IMR-90 (cell line): ENCODE measurements at regions not wholly inside any gene's neighbourhood (a gene's known extent, or its start where the extent isn't known, plus 50 kb on each side); places are given as distances from the start of the nearest gene placed in this dataset.

Experiments
- ATAC-seq: fragments of 200-7000 bp; cut with Tn5 transposase; 2 replicates; pipeline ENCODE4 v1.9.1; 2020; ENCODE audit warnings: low read depth, mild to moderate bottlenecking, moderate library complexity
- BruUV-seq: library from RNA; stranded (reverse); fragments of 400-500 nt; replicated peaks from 2 replicates; lab custom pipeline; 2021; lab: Mats Ljungman, UMichigan
- CTCF ChIA-PET: fragments of 300-600 bp; formaldehyde crosslinking; extraction: SDS; loops from one replicate; lab custom pipeline; 2021; ENCODE audit warnings: antibody characterized with exemption; lab: Yijun Ruan, JAX
- POLR2A ChIA-PET: fragments of 300-600 bp; sonication (Branson Sonifier 250); formaldehyde crosslinking; loops from one replicate; lab custom pipeline; 2022; ENCODE audit warnings: antibody characterized with exemption; ENCODE audit not compliant: unreplicated experiment; lab: Charles Lee
- DNase-seq: peaks from one replicate; pipeline ENCODE4 v3.0.0; 2013
- H2AFZ ChIP-seq: replicated peaks from 2 replicates; pipeline ENCODE3; 2013; ENCODE audit warnings: low read length, mild to moderate bottlenecking; ENCODE audit not compliant: poor library complexity
- H2AK5ac ChIP-seq: 2 replicates; pipeline ENCODE4 v1.6.1; 2013; ENCODE audit warnings: low read depth, low read length, inconsistent platforms
- H2AK9ac ChIP-seq: replicated peaks from 2 replicates; pipeline ENCODE3; 2013; ENCODE audit warnings: mild to moderate bottlenecking, low read depth, low read length, moderate library complexity; ENCODE audit not compliant: poor library complexity
- H2BK120ac ChIP-seq: 2 replicates; pipeline ENCODE4 v1.6.1; 2013; ENCODE audit warnings: low read depth, low read length, inconsistent platforms
- H2BK15ac ChIP-seq: 3 replicates; pipeline ENCODE4 v1.6.1; 2013; ENCODE audit warnings: low read depth, low read length, inconsistent platforms
- H2BK20ac ChIP-seq: 2 replicates; pipeline ENCODE4 v1.6.1; 2013; ENCODE audit warnings: low read depth, mild to moderate bottlenecking, inconsistent platforms, low read length, moderate library complexity
- H2BK5ac ChIP-seq: 2 replicates; pipeline ENCODE4 v1.6.1; 2013; ENCODE audit warnings: mild to moderate bottlenecking, low read depth, low read length, inconsistent platforms; ENCODE audit not compliant: poor library complexity, severe bottlenecking
- H3K14ac ChIP-seq: replicated peaks from 2 replicates; pipeline ENCODE4 v1.6.1; 2013; ENCODE audit warnings: low read depth, low read length, inconsistent platforms
- H3K18ac ChIP-seq: 2 replicates; pipeline ENCODE4 v1.6.1; 2013; ENCODE audit warnings: low read depth, low read length, control low read depth
- H3K23ac ChIP-seq: 2 replicates; pipeline ENCODE4 v1.6.1; 2013; ENCODE audit warnings: low read depth, low read length, inconsistent platforms
- H3K27ac ChIP-seq: 2 replicates; pipeline ENCODE4 v1.5.1; 2013; ENCODE audit warnings: mild to moderate bottlenecking, control low read depth, low read length; ENCODE audit not compliant: insufficient read depth
- H3K27me3 ChIP-seq: 2 replicates; pipeline ENCODE4 v1.6.1; 2013; ENCODE audit warnings: low read length; ENCODE audit not compliant: control insufficient read depth, insufficient read depth
- H3K36me3 ChIP-seq: 2 replicates; pipeline ENCODE4 v1.6.1; 2013; ENCODE audit warnings: low read length, mixed read lengths; ENCODE audit not compliant: control insufficient read depth, insufficient read depth
- H3K4ac ChIP-seq: 2 replicates; pipeline ENCODE4 v1.6.1; 2013; ENCODE audit warnings: low read depth, low read length, inconsistent platforms
- H3K4me1 ChIP-seq: 2 replicates; pipeline ENCODE4 v1.6.1; 2013; ENCODE audit warnings: low read length, mixed read lengths; ENCODE audit not compliant: control insufficient read depth, insufficient read depth
- H3K4me2 ChIP-seq: 2 replicates; pipeline ENCODE4 v1.6.1; 2013; ENCODE audit warnings: low read depth, mild to moderate bottlenecking, control low read depth, low read length, moderate library complexity
- H3K4me3 ChIP-seq: 2 replicates; pipeline ENCODE4 v1.5.1; 2013; ENCODE audit warnings: low read depth, mild to moderate bottlenecking, control low read depth, low read length, moderate library complexity; ENCODE audit not compliant: insufficient read depth
- H3K56ac ChIP-seq: 2 replicates; pipeline ENCODE4 v1.6.1; 2013; ENCODE audit warnings: low read length, inconsistent platforms; ENCODE audit not compliant: insufficient read depth; ENCODE audit errors: extremely low read depth
- H3K79me1 ChIP-seq, 2 experiments: 2 replicates each; pipeline ENCODE4 v1.6.1; 2013; ENCODE audit warnings: low read length in 2 of 2, inconsistent platforms in 1 of 2, low read depth in 1 of 2
- H3K9ac ChIP-seq: 2 replicates; pipeline ENCODE4 v1.6.1; 2013; ENCODE audit warnings: low read depth, low read length, control low read depth
- H3K9me1 ChIP-seq: 2 replicates; pipeline ENCODE4 v1.6.1; 2013; ENCODE audit warnings: low read length, inconsistent platforms; ENCODE audit not compliant: insufficient read depth
- H3K9me3 ChIP-seq: 2 replicates; pipeline ENCODE4 v1.6.1; 2013; ENCODE audit warnings: low read length; ENCODE audit not compliant: control insufficient read depth, insufficient read depth
- H4K20me1 ChIP-seq: 2 replicates; pipeline ENCODE4 v1.6.1; 2013; ENCODE audit warnings: low read length, inconsistent platforms; ENCODE audit not compliant: insufficient read depth
- H4K5ac ChIP-seq: 2 replicates; pipeline ENCODE4 v1.6.1; 2013; ENCODE audit warnings: mild to moderate bottlenecking, low read depth, low read length, control low read depth
- H4K8ac ChIP-seq, 2 experiments: 2 replicates each; pipeline ENCODE4 v1.6.1; 2013; ENCODE audit warnings: low read depth in 2 of 2, low read length in 2 of 2, control low read depth in 1 of 2, inconsistent platforms in 1 of 2
- H4K91ac ChIP-seq: 2 replicates; pipeline ENCODE4 v1.6.1; 2013; ENCODE audit warnings: low read depth, low read length, inconsistent platforms; ENCODE audit not compliant: insufficient read depth
- CEBPB ChIP-seq: IDR thresholded peaks from 2 replicates; pipeline ENCODE4 v1.6.1; 2012; ENCODE audit warnings: low read depth, low read length, improper control_type of control experiment
- CHD1 ChIP-seq: IDR thresholded peaks from 2 replicates; pipeline ENCODE4 v1.6.1; 2012; ENCODE audit warnings: low read depth, low read length, improper control_type of control experiment
- whole genome bisulfite sequencing, 2 experiments: methylation state at CpG; one replicate each; pipeline versions ENCODE4 v1.1.5 to v1.1.7; 2013; ENCODE audit warnings: missing lambda C conversion rate in 2 of 2; ENCODE audit not compliant: insufficient read length in 1 of 2; ENCODE audit errors: extremely low coverage in 2 of 2; 5-methylcytosine and 5-hydroxymethylcytosine counted together
- dilution Hi-C: fragments of 300-500 bp; cut with HindIII; formaldehyde crosslinking; loops from one replicate; pipeline ENCODE4 v1.14.3; 2018; ENCODE audit warnings: low sequenced_read_pairs; ENCODE audit not compliant: unreplicated experiment
- in situ Hi-C: fragments of 300-500 bp; cut with MboI; formaldehyde crosslinking; loops from 3 replicates; pipeline ENCODE4 v1.14.3; 2019; ENCODE audit warnings: low sequenced_read_pairs, inconsistent platforms, mixed read lengths
- intact Hi-C: fragments of 100-400 bp; cut with micrococcal nuclease; formaldehyde crosslinking; loops from 2 replicates; pipeline ENCODE4 v1.10.0; 2022
- TF ChIP-seq, protein P1 (sequence below): fragments of 150-350 bp; IDR thresholded peaks from 2 replicates; pipeline ENCODE4 v1.6.1; 2016; ENCODE audit warnings: low read depth, mild to moderate bottlenecking, low read length, moderate library complexity, borderline replicate concordance

DNA sequence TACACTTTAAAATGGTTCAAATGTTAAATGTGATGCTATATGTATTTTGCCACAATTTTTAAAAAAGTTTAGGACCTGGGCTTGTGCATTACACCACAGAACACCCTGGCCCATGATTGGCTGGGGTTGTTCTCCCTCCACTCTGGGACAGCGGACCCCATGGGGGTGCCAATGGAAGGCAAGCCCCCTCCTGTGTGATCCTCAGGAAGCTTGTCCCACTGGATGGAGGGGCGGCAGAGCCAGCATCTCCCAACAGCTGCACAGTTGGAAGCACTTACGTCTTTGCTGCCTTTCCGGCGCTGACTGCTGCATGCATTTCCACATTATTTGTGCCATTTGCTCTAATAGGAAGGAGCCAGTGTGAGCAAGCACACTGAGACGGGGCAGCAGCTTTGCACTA, 196.5 kb downstream of the SHANK2 start:
- H4K91ac ChIP-seq: no peak overlapping the region
- POLR2A ChIA-PET: no interaction called here
- no peak overlapping the region for H2AFZ ChIP-seq
- H3K56ac ChIP-seq: no peak overlapping the region
- no peaks in the 10 kb centered on the region for H3K9me1 ChIP-seq
- H3K4me3 ChIP-seq: no peak overlapping the region
- no peak overlapping the region for H3K4me2 ChIP-seq
- no peak overlapping the region for H2BK15ac ChIP-seq
- H3K9me3 ChIP-seq: no peaks in the 10 kb centered on the region
- ATAC-seq (no peak), DNase-seq (no peak)
- H2BK120ac ChIP-seq: no peak overlapping the region
- no peak overlapping the region for H3K4ac ChIP-seq
- H2BK20ac ChIP-seq: no peak overlapping the region
- CTCF ChIA-PET: no interaction called here
- no peak overlapping the region for H3K14ac ChIP-seq
- intact Hi-C loops (no loop called here), in situ Hi-C loops (no loop called here), dilution Hi-C loops (no loop called here)
- H4K8ac ChIP-seq: no peak overlapping the region
- no peak overlapping the region for H3K23ac ChIP-seq
- H2AK5ac ChIP-seq: no peak overlapping the region
- H3K36me3 ChIP-seq: peaks cover 7% of the 10 kb centered on the region
- H2AK9ac ChIP-seq: no peak overlapping the region
- H3K18ac ChIP-seq: no peak overlapping the region
- TF ChIP-seq CEBPB: no peak
- TF ChIP-seq CHD1: no peak
- TF ChIP-seq, protein P1, sequence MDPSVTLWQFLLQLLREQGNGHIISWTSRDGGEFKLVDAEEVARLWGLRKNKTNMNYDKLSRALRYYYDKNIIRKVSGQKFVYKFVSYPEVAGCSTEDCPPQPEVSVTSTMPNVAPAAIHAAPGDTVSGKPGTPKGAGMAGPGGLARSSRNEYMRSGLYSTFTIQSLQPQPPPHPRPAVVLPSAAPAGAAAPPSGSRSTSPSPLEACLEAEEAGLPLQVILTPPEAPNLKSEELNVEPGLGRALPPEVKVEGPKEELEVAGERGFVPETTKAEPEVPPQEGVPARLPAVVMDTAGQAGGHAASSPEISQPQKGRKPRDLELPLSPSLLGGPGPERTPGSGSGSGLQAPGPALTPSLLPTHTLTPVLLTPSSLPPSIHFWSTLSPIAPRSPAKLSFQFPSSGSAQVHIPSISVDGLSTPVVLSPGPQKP: no peak
- H3K27ac ChIP-seq: no peak overlapping the region
- H3K9ac ChIP-seq: no peak overlapping the region
- no peaks in the 10 kb centered on the region for H4K20me1 ChIP-seq
- no peaks in the 10 kb centered on the region for H3K27me3 ChIP-seq
- H2BK5ac ChIP-seq: no peak overlapping the region
- H4K5ac ChIP-seq: no peak overlapping the region
- no TSS peak for BruUV-seq
- no peaks in the 10 kb centered on the region for H3K79me1 ChIP-seq
- no CpG with 5 or more reads among the region's 6 CpGs for WGBS, 2 experiments
- H3K4me1 ChIP-seq: no peaks in the 10 kb centered on the region
